ENCODE measurements at regions not wholly inside any gene's neighbourhood (a gene's known extent, or its start where the extent isn't known, plus 50 kb on each side); places are given as distances from the start of the nearest gene placed in this dataset.

DNA sequence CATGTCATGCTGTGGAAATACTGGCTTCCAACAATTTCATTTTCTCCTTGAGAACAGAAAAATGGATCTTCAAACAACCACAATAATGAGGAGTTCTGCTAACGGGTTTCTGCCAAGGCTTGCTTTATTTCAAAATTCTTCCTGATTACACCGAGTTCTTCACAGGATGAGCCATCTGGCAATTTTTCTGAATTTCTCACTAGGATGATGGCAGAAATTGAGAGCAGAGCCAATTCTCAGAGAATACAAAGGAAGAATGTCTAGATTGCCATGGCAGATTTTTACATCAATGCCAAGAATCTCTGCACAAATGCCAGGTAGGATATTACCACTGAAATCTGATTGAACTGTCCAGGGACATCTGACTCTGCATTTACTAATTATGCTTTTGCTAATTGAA is 619.0 kb upstream of the CHRM3 start:
- FAIRE-seq, result no peak

DNA sequence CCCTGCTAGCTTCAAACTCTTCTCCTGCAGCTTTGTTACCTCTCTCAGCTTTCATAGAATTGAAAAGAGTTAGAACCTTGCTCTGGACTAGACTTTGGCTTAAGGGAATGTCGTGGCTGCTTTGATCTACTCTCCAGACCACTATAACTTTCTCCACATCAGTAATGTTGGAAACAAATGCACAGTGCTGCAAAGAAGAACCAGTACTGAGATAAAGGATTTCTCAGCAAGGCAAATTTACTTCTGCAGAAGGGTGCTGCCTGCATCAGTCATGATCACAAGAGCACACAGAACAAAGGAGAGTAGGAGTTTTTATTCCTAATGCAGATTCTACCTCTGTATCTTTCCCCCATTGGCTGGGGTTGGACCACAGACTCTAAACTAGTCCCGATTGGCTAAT is 621.6 kb upstream of the CHRM3 start:
- TF ChIP-seq SPI1 (IDR thresholded peaks at IDR 0.05; ENCODE audit: low read depth, low read length), result no peak
- no peak for TF ChIP-seq POLR2AphosphoS5 (IDR thresholded peaks at IDR 0.05; ENCODE audit: low read depth, low read length)
- TF ChIP-seq POU2F2 (IDR thresholded peaks at IDR 0.05; ENCODE audit: low read depth, low read length), result no peak
- TF ChIP-seq TAF1 (IDR thresholded peaks at IDR 0.05; ENCODE audit: low read depth, low read length), result no peak
- TF ChIP-seq PAX5 (IDR thresholded peaks at IDR 0.05; ENCODE audit: insufficient read depth, low read length, severe bottlenecking), result no peak
- no peak for TF ChIP-seq POLR2A (IDR thresholded peaks at IDR 0.05; ENCODE audit: low read depth, low read length)
- FAIRE-seq (no peak), DNase-seq (ENCODE audit: insufficient read length, low spot score) (no peak)

More for the DNA sequence above, 619.0 kb upstream of the CHRM3 start:
- TF ChIP-seq POLR2AphosphoS5 (IDR thresholded peaks at IDR 0.05; ENCODE audit: low read depth, low read length), result no peak
- no peak for TF ChIP-seq POLR2A (IDR thresholded peaks at IDR 0.05; ENCODE audit: low read depth, low read length)
- no peak for TF ChIP-seq TAF1 (IDR thresholded peaks at IDR 0.05; ENCODE audit: low read depth, low read length)
- no peak for TF ChIP-seq SPI1 (IDR thresholded peaks at IDR 0.05; ENCODE audit: low read depth, low read length)
- no peak for TF ChIP-seq POU2F2 (IDR thresholded peaks at IDR 0.05; ENCODE audit: low read depth, low read length)
- TF ChIP-seq PAX5 (IDR thresholded peaks at IDR 0.05; ENCODE audit: insufficient read depth, low read length, severe bottlenecking), result no peak
- DNase-seq (ENCODE audit: insufficient read length, low spot score), result no peak

DNA sequence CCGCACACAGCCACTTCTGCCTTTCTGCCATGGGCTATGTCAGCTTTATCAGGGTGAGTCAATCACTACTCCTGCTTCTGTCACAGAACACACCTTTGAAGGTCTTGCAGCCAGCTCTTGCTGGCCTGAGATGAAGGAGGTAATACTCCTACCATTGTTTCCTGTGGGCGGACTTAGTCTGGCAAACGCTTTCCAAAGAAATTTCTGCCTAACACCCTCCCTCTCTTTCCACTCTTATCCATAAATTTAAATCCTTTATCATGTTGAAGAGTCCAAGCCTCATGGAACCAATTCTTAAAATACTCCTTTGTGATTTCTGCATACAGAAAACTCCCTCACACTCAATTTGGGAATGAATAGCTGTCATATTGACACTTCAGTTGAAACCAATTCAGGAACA is 633.1 kb upstream of the CHRM3 start:
- DNase-seq (ENCODE audit: insufficient read length, low spot score) (no peak), FAIRE-seq (no peak)
- no peak for TF ChIP-seq PAX5 (IDR thresholded peaks at IDR 0.05; ENCODE audit: insufficient read depth, low read length, severe bottlenecking)
- TF ChIP-seq SPI1 (IDR thresholded peaks at IDR 0.05; ENCODE audit: low read depth, low read length), result no peak
- no peak for TF ChIP-seq POLR2A (IDR thresholded peaks at IDR 0.05; ENCODE audit: low read depth, low read length)
- no peak for TF ChIP-seq TAF1 (IDR thresholded peaks at IDR 0.05; ENCODE audit: low read depth, low read length)
- no peak for TF ChIP-seq POU2F2 (IDR thresholded peaks at IDR 0.05; ENCODE audit: low read depth, low read length)
- no peak for TF ChIP-seq POLR2AphosphoS5 (IDR thresholded peaks at IDR 0.05; ENCODE audit: low read depth, low read length)

DNA sequence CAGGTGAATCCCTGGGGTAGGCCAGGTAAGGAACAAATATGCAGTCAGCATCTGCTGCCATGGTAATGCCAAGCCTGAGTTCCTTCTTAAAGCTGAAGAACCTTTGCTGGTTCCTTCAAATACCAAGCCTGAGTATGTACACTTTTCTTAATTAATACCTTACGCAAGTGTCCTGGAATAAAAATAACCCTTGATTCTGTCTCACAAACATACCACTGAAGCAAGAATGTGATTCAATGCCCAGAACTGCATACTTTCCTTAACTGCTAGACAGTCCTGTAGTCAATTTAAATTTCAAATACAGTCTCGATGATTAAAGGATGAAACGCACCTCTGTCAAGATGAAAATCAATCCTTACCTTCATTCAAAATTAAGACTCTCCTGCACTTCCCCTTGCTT is 634.0 kb upstream of the CHRM3 start:
- TF ChIP-seq POU2F2 (IDR thresholded peaks at IDR 0.05; ENCODE audit: low read depth, low read length) (no peak), POLR2A (IDR thresholded peaks at IDR 0.05; ENCODE audit: low read depth, low read length) (no peak), TAF1 (IDR thresholded peaks at IDR 0.05; ENCODE audit: low read depth, low read length) (no peak), PAX5 (IDR thresholded peaks at IDR 0.05; ENCODE audit: insufficient read depth, low read length, severe bottlenecking) (no peak), POLR2AphosphoS5 (IDR thresholded peaks at IDR 0.05; ENCODE audit: low read depth, low read length) (no peak), SPI1 (IDR thresholded peaks at IDR 0.05; ENCODE audit: low read depth, low read length) (no peak)
- no peak for FAIRE-seq
- no peak for DNase-seq (ENCODE audit: insufficient read length, low spot score)

DNA sequence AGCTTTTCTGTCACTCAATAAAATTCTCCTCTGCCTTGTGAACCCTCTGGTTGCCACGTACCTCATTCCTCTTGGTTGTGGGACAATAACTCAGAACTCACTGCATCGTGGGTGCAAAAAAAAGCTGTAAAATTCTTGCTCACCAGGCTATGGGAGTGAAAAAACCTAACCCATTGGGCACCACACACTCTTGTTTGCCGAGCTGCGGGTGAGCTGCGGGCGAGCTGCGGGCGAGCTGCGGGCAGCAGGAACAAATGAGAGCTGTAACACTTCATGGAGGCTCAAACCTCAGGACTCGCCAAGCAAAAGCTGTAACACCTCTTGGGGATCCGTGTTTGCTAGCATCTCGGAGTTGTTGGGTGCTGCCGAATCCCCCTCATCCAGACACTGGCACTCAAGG is 641.3 kb upstream of the CHRM3 start:
- no peak for TF ChIP-seq POLR2A (IDR thresholded peaks at IDR 0.05; ENCODE audit: low read depth, low read length)
- TF ChIP-seq SPI1 (IDR thresholded peaks at IDR 0.05; ENCODE audit: low read depth, low read length), result no peak
- no peak for FAIRE-seq
- DNase-seq (ENCODE audit: insufficient read length, low spot score), result no peak

DNA sequence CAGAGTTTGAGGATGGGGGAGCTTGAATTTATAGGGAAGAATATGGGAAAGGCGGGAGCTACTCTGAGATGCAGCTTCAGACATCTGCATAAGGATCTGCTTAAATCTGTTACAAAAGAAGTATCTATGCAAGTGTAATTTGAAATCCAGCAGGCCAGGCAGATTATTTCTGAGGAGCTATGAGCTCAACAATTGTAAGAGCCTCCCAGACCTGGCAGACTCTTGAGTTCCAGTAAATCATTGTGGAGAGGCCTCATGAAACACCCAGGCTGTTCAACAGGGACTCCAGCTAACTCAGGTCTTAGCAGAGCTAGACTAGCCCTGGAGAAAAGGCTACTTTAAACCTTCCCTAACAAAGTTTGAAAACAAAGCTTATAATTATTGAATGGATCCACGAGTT is 647.5 kb upstream of the CHRM3 start:
- FAIRE-seq (no peak), DNase-seq (ENCODE audit: insufficient read length, low spot score) (no peak)

DNA sequence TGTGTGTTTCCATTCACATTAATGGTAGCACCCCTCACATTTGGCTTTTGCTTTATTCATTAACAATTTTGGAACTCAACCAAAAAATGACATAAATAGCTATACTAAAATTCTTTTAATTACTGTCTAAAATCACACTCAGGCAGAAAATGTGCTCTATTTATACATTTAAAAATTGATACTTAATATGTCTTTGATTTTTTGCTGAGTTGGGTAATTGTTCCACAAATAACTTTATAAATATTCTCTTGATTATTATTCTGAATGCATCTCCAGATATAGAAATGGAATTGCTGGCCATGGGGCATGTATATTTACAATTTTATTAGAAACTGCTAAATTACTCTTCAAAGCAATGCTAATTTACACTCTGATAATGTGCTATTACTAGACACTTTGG is 658.7 kb upstream of the CHRM3 start:
- FAIRE-seq, result no peak
- TF ChIP-seq PAX5 (IDR thresholded peaks at IDR 0.05; ENCODE audit: insufficient read depth, low read length, severe bottlenecking) (no peak), POLR2AphosphoS5 (IDR thresholded peaks at IDR 0.05; ENCODE audit: low read depth, low read length) (no peak), POLR2A (IDR thresholded peaks at IDR 0.05; ENCODE audit: low read depth, low read length) (no peak), TAF1 (IDR thresholded peaks at IDR 0.05; ENCODE audit: low read depth, low read length) (no peak), POU2F2 (IDR thresholded peaks at IDR 0.05; ENCODE audit: low read depth, low read length) (no peak), SPI1 (IDR thresholded peaks at IDR 0.05; ENCODE audit: low read depth, low read length) (no peak)
- no peak for DNase-seq (ENCODE audit: insufficient read length, low spot score)

More for the DNA sequence above, 647.5 kb upstream of the CHRM3 start:
- TF ChIP-seq SPI1 (IDR thresholded peaks at IDR 0.05; ENCODE audit: low read depth, low read length), result no peak
- no peak for TF ChIP-seq TAF1 (IDR thresholded peaks at IDR 0.05; ENCODE audit: low read depth, low read length)
- TF ChIP-seq POLR2AphosphoS5 (IDR thresholded peaks at IDR 0.05; ENCODE audit: low read depth, low read length), result no peak
- no peak for TF ChIP-seq POLR2A (IDR thresholded peaks at IDR 0.05; ENCODE audit: low read depth, low read length)
- TF ChIP-seq POU2F2 (IDR thresholded peaks at IDR 0.05; ENCODE audit: low read depth, low read length), result no peak
- no peak for TF ChIP-seq PAX5 (IDR thresholded peaks at IDR 0.05; ENCODE audit: insufficient read depth, low read length, severe bottlenecking)

DNA sequence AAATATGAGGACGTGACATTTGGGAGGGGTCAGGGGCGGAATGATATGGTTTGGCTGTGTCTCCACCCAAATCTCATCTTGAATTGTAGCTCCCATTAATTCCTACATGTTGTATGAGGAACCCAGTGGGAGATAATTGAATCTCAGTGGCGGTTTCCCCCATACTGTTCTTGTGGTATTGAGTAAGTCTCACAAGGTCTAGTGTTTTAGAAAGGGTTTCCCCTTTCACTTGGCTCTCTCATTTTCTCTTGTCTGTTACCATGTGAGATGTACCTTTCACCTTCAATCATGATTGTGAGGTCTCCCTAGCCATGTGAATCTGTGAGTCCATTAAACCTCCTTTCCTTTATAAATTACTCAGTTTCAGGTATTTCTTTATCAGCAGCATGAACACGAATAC is 663.6 kb upstream of the CHRM3 start:
- FAIRE-seq (no peak), DNase-seq (ENCODE audit: insufficient read length, low spot score) (no peak)
- TF ChIP-seq TAF1 (IDR thresholded peaks at IDR 0.05; ENCODE audit: low read depth, low read length) (no peak), POU2F2 (IDR thresholded peaks at IDR 0.05; ENCODE audit: low read depth, low read length) (no peak), PAX5 (IDR thresholded peaks at IDR 0.05; ENCODE audit: insufficient read depth, low read length, severe bottlenecking) (no peak), POLR2A (IDR thresholded peaks at IDR 0.05; ENCODE audit: low read depth, low read length) (no peak), SPI1 (IDR thresholded peaks at IDR 0.05; ENCODE audit: low read depth, low read length) (no peak), POLR2AphosphoS5 (IDR thresholded peaks at IDR 0.05; ENCODE audit: low read depth, low read length) (no peak)

DNA sequence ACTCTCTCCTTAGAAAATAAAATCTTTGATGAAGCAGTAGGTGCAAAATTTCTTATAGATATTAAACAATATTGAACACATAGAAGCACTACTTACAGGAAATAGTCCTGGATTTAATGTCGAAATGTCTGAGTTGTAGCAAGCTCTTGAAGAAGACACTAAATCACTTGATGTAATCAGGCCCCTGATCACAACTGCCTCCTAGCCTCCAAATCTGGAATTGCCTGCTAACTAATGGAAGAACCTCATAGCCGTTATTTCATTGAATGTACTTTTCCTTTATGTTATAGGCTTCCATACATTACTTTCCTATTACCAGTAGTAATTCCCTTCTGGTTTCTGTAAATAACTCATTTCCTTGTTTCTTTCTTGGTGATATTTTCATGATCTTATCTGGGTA is 675.7 kb upstream of the CHRM3 start:
- DNase-seq (ENCODE audit: insufficient read length, low spot score), result no peak

DNA sequence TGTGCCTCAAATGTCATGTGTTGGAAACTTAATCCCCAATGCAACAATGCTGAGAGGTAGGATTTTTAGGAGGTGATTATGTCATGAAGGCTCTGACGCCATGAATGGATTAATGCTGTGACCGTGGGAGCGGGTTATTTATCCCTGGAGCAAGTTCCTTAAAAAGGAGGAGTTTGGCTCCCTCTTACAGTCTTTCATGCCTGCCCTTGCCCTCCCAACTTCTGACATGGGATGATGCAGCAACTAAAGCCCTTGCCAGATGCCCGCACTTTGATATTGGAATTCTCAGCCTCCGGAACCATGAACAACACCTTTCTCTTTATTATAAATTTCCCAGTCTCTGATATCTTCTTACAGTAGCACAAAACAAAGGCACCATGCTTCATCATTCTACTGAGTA is 685.3 kb upstream of the CHRM3 start:
- DNase-seq (ENCODE audit: insufficient read length, low spot score) (no peak), FAIRE-seq (no peak)
- TF ChIP-seq TAF1 (IDR thresholded peaks at IDR 0.05; ENCODE audit: low read depth, low read length), result no peak
- TF ChIP-seq POLR2AphosphoS5 (IDR thresholded peaks at IDR 0.05; ENCODE audit: low read depth, low read length), result no peak
- no peak for TF ChIP-seq PAX5 (IDR thresholded peaks at IDR 0.05; ENCODE audit: insufficient read depth, low read length, severe bottlenecking)
- TF ChIP-seq SPI1 (IDR thresholded peaks at IDR 0.05; ENCODE audit: low read depth, low read length), result no peak
- TF ChIP-seq POU2F2 (IDR thresholded peaks at IDR 0.05; ENCODE audit: low read depth, low read length), result no peak
- TF ChIP-seq POLR2A (IDR thresholded peaks at IDR 0.05; ENCODE audit: low read depth, low read length), result no peak

More for the DNA sequence above, 675.7 kb upstream of the CHRM3 start:
- TF ChIP-seq POLR2A (IDR thresholded peaks at IDR 0.05; ENCODE audit: low read depth, low read length) (no peak), POU2F2 (IDR thresholded peaks at IDR 0.05; ENCODE audit: low read depth, low read length) (no peak), TAF1 (IDR thresholded peaks at IDR 0.05; ENCODE audit: low read depth, low read length) (no peak), POLR2AphosphoS5 (IDR thresholded peaks at IDR 0.05; ENCODE audit: low read depth, low read length) (no peak), SPI1 (IDR thresholded peaks at IDR 0.05; ENCODE audit: low read depth, low read length) (no peak), PAX5 (IDR thresholded peaks at IDR 0.05; ENCODE audit: insufficient read depth, low read length, severe bottlenecking) (no peak)
- FAIRE-seq, result no peak

All from GM12891 (cell line).